Endothelial cell (in vitro differentiated cells): ENCODE measurements at regions not wholly inside any gene's neighbourhood (a gene's known extent, or its start where the extent isn't known, plus 50 kb on each side); places are given as distances from the start of the nearest gene placed in this dataset.

Source experiments
- DNase-seq: peaks from one replicate; pipeline ENCODE4 v3.0.0; 2021; ENCODE audit warnings: low spot score
- H3K27ac Mint-ChIP-seq: one replicate; pipeline ENCODE4 v1.8.0; 2021; ENCODE audit warnings: mixed read lengths, inconsistent platforms; ENCODE audit not compliant: unreplicated experiment
- H3K27me3 Mint-ChIP-seq: one replicate; pipeline ENCODE4 v1.8.0; 2021; ENCODE audit warnings: mild to moderate bottlenecking, moderate library complexity, mixed read lengths, inconsistent platforms; ENCODE audit not compliant: unreplicated experiment
- H3K36me3 Mint-ChIP-seq: one replicate; pipeline ENCODE4 v1.8.0; 2021; ENCODE audit warnings: mild to moderate bottlenecking, low read depth, mixed read lengths, inconsistent platforms; ENCODE audit not compliant: unreplicated experiment
- H3K4me1 Mint-ChIP-seq: one replicate; pipeline ENCODE4 v1.8.0; 2021; ENCODE audit warnings: mild to moderate bottlenecking, mixed read lengths, inconsistent platforms; ENCODE audit not compliant: unreplicated experiment
- H3K4me3 Mint-ChIP-seq: one replicate; pipeline ENCODE4 v1.8.0; 2021; ENCODE audit warnings: mild to moderate bottlenecking, mixed read lengths, inconsistent platforms; ENCODE audit not compliant: unreplicated experiment
- H3K9me3 Mint-ChIP-seq: one replicate; pipeline ENCODE4 v1.8.0; 2021; ENCODE audit warnings: mixed read lengths, inconsistent platforms; ENCODE audit not compliant: unreplicated experiment
- TF ChIP-seq, protein P1 (sequence below): fragments of 200-600 bp; sonication (generic); IDR thresholded peaks from one replicate; pipeline ENCODE4 v1.5.0; 2021; ENCODE audit warnings: antibody characterized with exemption; ENCODE audit not compliant: unreplicated experiment

DNA sequence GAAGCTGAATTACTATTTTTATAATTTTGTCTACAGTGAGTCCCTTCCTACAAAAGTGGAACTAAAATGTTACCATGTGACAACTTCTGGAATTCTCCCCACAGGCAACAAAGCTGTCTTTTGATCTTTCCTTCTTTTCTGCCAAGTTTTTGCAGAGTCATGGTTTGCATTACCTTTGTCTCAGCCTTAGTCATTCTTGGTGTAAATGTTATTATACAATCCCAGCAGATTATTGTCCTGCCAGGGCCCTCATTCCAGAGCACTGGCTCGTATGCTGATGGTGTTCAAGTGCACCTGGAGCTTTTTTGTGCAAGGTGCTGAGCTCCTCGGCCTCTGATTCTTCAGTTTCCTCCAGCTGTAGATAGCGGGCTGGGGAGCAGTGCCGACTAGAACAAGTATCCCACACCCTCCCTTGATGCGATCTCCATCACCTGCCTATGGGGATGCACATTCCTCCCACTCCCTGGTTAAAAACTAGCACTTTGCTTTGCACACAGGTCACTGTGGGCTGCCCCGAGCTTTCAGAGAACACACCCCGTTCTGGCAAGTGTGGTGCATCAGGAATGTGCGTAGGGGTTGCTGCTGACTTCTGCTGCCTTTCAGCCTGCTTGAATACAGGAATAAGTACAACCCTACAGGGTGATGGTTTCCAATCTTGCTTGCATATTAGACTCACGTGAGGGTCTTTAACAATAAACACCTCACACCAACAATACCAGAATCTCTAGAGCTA is 263.6 kb downstream of the RNF144A start:
- H3K27me3 Mint-ChIP-seq = no peaks in the 10 kb centered on the region
- DNase-seq = no peak
- H3K4me3 Mint-ChIP-seq = no peak overlapping the region
- H3K9me3 Mint-ChIP-seq = no peaks in the 10 kb centered on the region
- TF ChIP-seq, protein P1, sequence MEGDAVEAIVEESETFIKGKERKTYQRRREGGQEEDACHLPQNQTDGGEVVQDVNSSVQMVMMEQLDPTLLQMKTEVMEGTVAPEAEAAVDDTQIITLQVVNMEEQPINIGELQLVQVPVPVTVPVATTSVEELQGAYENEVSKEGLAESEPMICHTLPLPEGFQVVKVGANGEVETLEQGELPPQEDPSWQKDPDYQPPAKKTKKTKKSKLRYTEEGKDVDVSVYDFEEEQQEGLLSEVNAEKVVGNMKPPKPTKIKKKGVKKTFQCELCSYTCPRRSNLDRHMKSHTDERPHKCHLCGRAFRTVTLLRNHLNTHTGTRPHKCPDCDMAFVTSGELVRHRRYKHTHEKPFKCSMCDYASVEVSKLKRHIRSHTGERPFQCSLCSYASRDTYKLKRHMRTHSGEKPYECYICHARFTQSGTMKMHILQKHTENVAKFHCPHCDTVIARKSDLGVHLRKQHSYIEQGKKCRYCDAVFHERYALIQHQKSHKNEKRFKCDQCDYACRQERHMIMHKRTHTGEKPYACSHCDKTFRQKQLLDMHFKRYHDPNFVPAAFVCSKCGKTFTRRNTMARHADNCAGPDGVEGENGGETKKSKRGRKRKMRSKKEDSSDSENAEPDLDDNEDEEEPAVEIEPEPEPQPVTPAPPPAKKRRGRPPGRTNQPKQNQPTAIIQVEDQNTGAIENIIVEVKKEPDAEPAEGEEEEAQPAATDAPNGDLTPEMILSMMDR = no peak
- no peak overlapping the region for H3K27ac Mint-ChIP-seq
- H3K36me3 Mint-ChIP-seq = no peaks in the 10 kb centered on the region
- H3K4me1 Mint-ChIP-seq = no peaks in the 10 kb centered on the region

DNA sequence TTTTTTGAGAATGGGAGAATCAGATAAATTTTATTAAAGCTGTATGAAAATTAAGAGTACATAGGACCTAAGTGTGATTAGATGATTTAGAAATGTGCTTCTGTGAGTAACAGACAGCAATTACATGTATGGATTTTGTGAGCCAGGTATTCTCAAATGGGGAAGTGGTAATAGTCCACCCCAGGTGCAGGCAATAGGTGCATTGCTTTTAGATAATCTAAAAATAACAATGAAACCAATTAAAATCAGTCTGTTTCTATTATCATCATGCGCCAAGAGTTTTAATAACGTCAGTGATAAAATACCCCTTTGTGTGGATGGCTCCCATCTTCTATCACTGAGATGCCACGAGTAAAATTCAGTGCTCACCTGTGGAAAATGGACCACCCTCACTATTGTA is 265.3 kb downstream of the RNF144A start:
- no peak overlapping the region for H3K27ac Mint-ChIP-seq
- no peak overlapping the region for H3K4me3 Mint-ChIP-seq
- TF ChIP-seq, protein P1 = no peak
- no peaks in the 10 kb centered on the region for H3K9me3 Mint-ChIP-seq
- H3K4me1 Mint-ChIP-seq = no peaks in the 10 kb centered on the region
- no peak for DNase-seq
- no peaks in the 10 kb centered on the region for H3K36me3 Mint-ChIP-seq
- no peaks in the 10 kb centered on the region for H3K27me3 Mint-ChIP-seq

DNA sequence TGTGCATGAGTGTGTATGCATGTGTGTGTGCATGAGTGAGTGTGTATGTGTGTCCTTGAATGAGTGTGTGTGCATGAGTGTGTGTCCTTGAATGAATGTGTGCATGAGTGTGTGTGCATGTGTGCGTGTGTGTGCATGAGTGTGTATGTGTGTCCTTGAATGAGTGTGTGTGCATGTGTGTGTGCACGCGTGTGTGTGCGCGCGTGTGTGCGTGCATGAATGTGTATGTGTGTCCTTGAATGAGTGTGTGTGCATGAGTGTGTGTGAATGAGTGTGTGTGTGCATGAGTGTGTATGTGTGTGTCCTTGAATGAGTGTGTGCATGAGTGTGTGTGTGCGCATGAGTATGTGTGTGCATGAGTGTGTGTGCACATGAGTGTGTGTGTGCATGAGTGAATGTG is 271.9 kb downstream of the RNF144A start:
- Mint-ChIP-seq H3K4me1 (no peaks in the 10 kb centered on the region), H3K4me3 (no peak overlapping the region), H3K36me3 (no peaks in the 10 kb centered on the region), H3K27ac (no peak overlapping the region), H3K27me3 (no peaks in the 10 kb centered on the region), H3K9me3 (no peaks in the 10 kb centered on the region)
- no peak for DNase-seq
- TF ChIP-seq, protein P1 = no peak

DNA sequence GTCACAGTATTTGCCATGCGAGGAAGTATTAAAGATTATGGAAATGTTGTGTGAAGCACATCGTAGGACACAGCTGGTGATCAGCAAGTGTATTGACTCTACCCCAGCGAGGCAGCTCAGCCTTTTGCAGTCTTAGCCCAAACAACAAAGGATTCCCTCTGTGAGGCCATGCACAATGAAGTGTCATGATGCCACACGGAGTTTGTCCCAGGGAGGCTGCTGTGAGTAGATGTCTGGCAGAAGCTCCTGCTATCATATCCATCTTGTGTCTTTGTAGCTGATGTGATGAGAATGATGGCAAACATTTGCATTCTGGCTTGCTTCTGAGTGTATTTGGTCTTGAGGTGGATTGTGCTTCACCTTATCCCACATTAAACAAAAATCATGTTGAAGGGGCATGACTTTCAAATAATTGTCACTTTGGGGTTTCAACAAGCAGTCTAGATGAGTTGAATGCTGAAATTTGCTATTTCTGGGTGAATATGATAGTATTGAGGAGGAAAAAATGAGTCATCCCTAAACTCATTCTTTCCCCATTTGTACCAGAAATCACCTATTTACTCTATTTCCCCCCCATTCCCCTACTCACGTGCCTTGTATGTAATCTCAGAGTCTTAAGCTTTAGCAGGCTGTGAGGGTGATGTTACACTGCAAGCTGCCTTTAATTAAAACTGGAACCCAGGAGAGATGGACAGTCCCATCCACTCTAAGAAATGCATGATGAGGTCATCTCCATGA is 273.5 kb downstream of the RNF144A start:
- H3K4me1 Mint-ChIP-seq = no peaks in the 10 kb centered on the region
- H3K4me3 Mint-ChIP-seq = no peak overlapping the region
- no peaks in the 10 kb centered on the region for H3K9me3 Mint-ChIP-seq
- H3K36me3 Mint-ChIP-seq = peaks cover 3% of the 10 kb centered on the region
- no peaks in the 10 kb centered on the region for H3K27me3 Mint-ChIP-seq
- TF ChIP-seq, protein P1 = no peak
- H3K27ac Mint-ChIP-seq = no peak overlapping the region
- no peak for DNase-seq

DNA sequence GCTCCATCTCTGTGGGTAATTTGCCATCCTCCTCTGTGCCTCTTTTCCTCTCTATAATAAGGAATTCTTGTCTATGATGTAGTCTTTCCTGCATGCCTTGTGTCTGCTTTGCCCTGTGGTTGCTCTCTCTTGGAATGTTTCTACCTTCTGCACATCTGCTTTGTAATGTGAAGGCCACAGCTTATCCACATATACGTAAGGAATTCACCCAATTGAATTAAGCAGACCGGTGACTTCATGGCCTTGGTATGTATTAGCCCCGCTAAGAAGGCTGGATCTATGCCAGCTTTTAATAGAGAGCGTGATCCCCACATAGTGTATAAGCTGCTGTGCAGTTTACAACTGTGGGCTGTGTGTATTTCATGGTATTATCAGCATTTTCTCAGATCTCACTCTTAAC is 274.7 kb downstream of the RNF144A start:
- no peaks in the 10 kb centered on the region for H3K27me3 Mint-ChIP-seq
- no peak overlapping the region for H3K27ac Mint-ChIP-seq
- no peaks in the 10 kb centered on the region for H3K9me3 Mint-ChIP-seq
- H3K4me3 Mint-ChIP-seq = no peak overlapping the region
- peaks cover 3% of the 10 kb centered on the region for H3K36me3 Mint-ChIP-seq
- no peaks in the 10 kb centered on the region for H3K4me1 Mint-ChIP-seq
- TF ChIP-seq, protein P1 = no peak
- no peak for DNase-seq
